ENCODE measurements at regions not wholly inside any gene's neighbourhood (a gene's known extent, or its start where the extent isn't known, plus 50 kb on each side); places are given as distances from the start of the nearest gene placed in this dataset.

GRCh38 chr15:36210426-36210825 lies 369.0 kb upstream of the CDIN1 start:
- H3K4me3 ChIP-seq (ENCODE audit: low read depth, poor library complexity, severe bottlenecking), result no peak overlapping the region
- intact Hi-C loops (cut with DNase I; ENCODE audit: low total_unique reads), result no loop called here
- DNase-seq (ENCODE audit: low spot score in 2 of 2), result no peak
- TF ChIP-seq POLR2A (IDR thresholded peaks at IDR 0.05) (no peak), CTCF (IDR thresholded peaks at IDR 0.05) (no peak)
- 75 to 83% methylated on average over 2 of the region's 2 CpGs for WGBS, 2 donors

GRCh38 chr15:36218322-36218721 lies 361.1 kb upstream of the CDIN1 start:
- 61 to 63% methylated on average over 3 of the region's 3 CpGs for WGBS, 2 donors
- H3K4me3 ChIP-seq (ENCODE audit: low read depth, poor library complexity, severe bottlenecking), result no peak overlapping the region
- intact Hi-C loops (cut with DNase I; ENCODE audit: low total_unique reads), result no loop called here
- no peak for DNase-seq (ENCODE audit: low spot score in 2 of 2)
- TF ChIP-seq CTCF (IDR thresholded peaks at IDR 0.05) (no peak), POLR2A (IDR thresholded peaks at IDR 0.05) (no peak)

- DNase-seq (ENCODE audit: low spot score in 2 of 2), result no peak
- no peak overlapping the region for H3K4me3 ChIP-seq (ENCODE audit: low read depth, poor library complexity, severe bottlenecking)
- WGBS, 2 donors, result 70 to 74% methylated on average over 2 of the region's 2 CpGs
- no peak for TF ChIP-seq POLR2A (IDR thresholded peaks at IDR 0.05)
- intact Hi-C loops (cut with DNase I; ENCODE audit: low total_unique reads), result no loop called here
Observed at GRCh38 chr15:36218991-36219390, 360.4 kb upstream of the CDIN1 start.

GRCh38 chr15:36221992-36222391 lies 357.4 kb upstream of the CDIN1 start:
- WGBS, 2 donors, result 79 to 88% methylated on average over 1 of the region's 1 CpG
- DNase-seq (ENCODE audit: low spot score in 2 of 2), result no peak
- H3K4me3 ChIP-seq (ENCODE audit: low read depth, poor library complexity, severe bottlenecking), result no peak overlapping the region
- intact Hi-C loops (cut with DNase I; ENCODE audit: low total_unique reads), result no loop called here
- no peak for TF ChIP-seq POLR2A (IDR thresholded peaks at IDR 0.05)
- TF ChIP-seq CTCF (IDR thresholded peaks at IDR 0.05), result no peak

GRCh38 chr15:36230776-36231175 lies 348.6 kb upstream of the CDIN1 start:
- TF ChIP-seq POLR2A (IDR thresholded peaks at IDR 0.05), result no peak
- TF ChIP-seq CTCF (IDR thresholded peaks at IDR 0.05), result no peak
- H3K4me3 ChIP-seq (ENCODE audit: low read depth, poor library complexity, severe bottlenecking), result no peak overlapping the region
- intact Hi-C loops (cut with DNase I; ENCODE audit: low total_unique reads), result no loop called here
- no peak for DNase-seq (ENCODE audit: low spot score in 2 of 2)
- WGBS, 2 donors, result 68 to 86% methylated on average over 2 of the region's 2 CpGs

GRCh38 chr15:36232491-36232890 lies 346.9 kb upstream of the CDIN1 start:
- 64 to 68% methylated on average over 1 of the region's 1 CpG for WGBS, 2 donors
- H3K4me3 ChIP-seq (ENCODE audit: low read depth, poor library complexity, severe bottlenecking), result no peak overlapping the region
- no peak for TF ChIP-seq CTCF (IDR thresholded peaks at IDR 0.05)
- TF ChIP-seq POLR2A (IDR thresholded peaks at IDR 0.05), result no peak
- intact Hi-C loops (cut with DNase I; ENCODE audit: low total_unique reads), result no loop called here
- DNase-seq (ENCODE audit: low spot score in 2 of 2), result no peak

Measured in lower leg skin (tissue), 4 donors.